ENCODE measurements at regions not wholly inside any gene's neighbourhood (a gene's known extent, or its start where the extent isn't known, plus 50 kb on each side); places are given as distances from the start of the nearest gene placed in this dataset.

- TF ChIP-seq POLR2A (IDR thresholded peaks at IDR 0.05) (no peak), CTCF (IDR thresholded peaks at IDR 0.05) (no peak)
- intact Hi-C loops (cut with DNase I): no loop called here
Observed at GRCh38 chr15:53401503-53401902, 358.0 kb downstream of the WDR72 start.

GRCh38 chr15:53400986-53401385 is 358.5 kb downstream of the WDR72 start:
- intact Hi-C loops (cut with DNase I): no loop called here
- WGBS, 4 donors: 57 to 64% (median 63%) methylated on average over 5 of the region's 5 CpGs

More at GRCh38 chr15:53401503-53401902, 358.0 kb downstream of the WDR72 start:
- Histone ChIP-seq H3K27ac (no peak overlapping the region), H3K36me3 (no peaks in the 10 kb centered on the region), H3K9me3 (no peaks in the 10 kb centered on the region), H3K4me1 (no peaks in the 10 kb centered on the region), H3K27me3 (peaks cover 0 to 2% (median 0%) of the 10 kb centered on the region in 9 donors), H3K4me3 (no peak overlapping the region)
- DNase-seq: no peak
- WGBS, 4 donors: 93 to 100% (median 99%) methylated on average over 2 of the region's 2 CpGs
- no peak for ATAC-seq

DNA sequence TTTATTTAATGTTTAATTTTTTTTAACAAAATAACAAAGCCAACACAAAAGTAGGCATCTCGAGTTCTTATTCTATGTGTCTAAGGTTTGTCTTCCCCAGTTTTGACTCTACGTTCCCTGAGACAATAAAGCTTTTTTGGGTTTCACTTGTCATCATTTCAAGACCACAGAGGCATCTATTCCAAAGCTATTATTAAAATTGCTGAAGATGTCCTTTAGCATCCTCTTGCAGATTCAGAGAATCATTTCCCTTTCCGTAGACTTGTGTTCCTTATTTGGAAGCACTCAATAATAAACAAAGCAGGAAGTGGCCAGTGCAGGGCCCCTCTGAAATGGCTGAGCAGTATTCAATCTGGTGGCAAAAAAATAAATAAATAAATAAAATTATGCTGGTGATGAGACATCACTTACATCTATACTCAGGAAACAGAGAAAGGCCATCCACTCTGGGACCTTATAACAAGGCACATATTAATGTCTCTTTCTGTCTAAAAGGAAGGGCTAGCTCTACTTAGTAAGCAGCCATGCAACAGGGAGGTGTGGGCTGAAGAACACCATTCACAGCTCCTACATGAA is 362.3 kb downstream of the WDR72 start:
- intact Hi-C loops (cut with DNase I): no loop called here
- no peak for TF ChIP-seq CTCF (IDR thresholded peaks at IDR 0.05)
- TF ChIP-seq POLR2A (IDR thresholded peaks at IDR 0.05): no peak
- ATAC-seq: no peak
- Histone ChIP-seq H3K27me3 (no peaks in the 10 kb centered on the region), H3K27ac (no peak overlapping the region), H3K36me3 (no peaks in the 10 kb centered on the region), H3K4me3 (no peak overlapping the region), H3K9me3 (no peaks in the 10 kb centered on the region), H3K4me1 (no peaks in the 10 kb centered on the region)
- 66 to 73% (median 70%) methylated on average over 3 of the region's 3 CpGs for WGBS, 4 donors
- DNase-seq: no peak

More at GRCh38 chr15:53400986-53401385, 358.5 kb downstream of the WDR72 start:
- TF ChIP-seq CTCF (IDR thresholded peaks at IDR 0.05) (no peak), POLR2A (IDR thresholded peaks at IDR 0.05) (no peak)
- no peaks in the 10 kb centered on the region for H3K4me1 ChIP-seq
- ATAC-seq: no peak
- DNase-seq: no peak
- no peak overlapping the region for H3K27ac ChIP-seq
- no peak overlapping the region for H3K4me3 ChIP-seq
- H3K27me3 ChIP-seq: peaks cover 0 to 2% (median 0%) of the 10 kb centered on the region in 9 donors
- H3K36me3 ChIP-seq: no peaks in the 10 kb centered on the region
- no peaks in the 10 kb centered on the region for H3K9me3 ChIP-seq

GRCh38 chr15:53395871-53396270 is 363.6 kb downstream of the WDR72 start:
- H3K4me1 ChIP-seq: no peaks in the 10 kb centered on the region
- H3K27ac ChIP-seq: no peak overlapping the region
- H3K36me3 ChIP-seq: no peaks in the 10 kb centered on the region
- DNase-seq (no peak), ATAC-seq (no peak)
- H3K4me3 ChIP-seq: no peak overlapping the region
- no peaks in the 10 kb centered on the region for H3K9me3 ChIP-seq
- WGBS, 4 donors: 58 to 75% (median 64%) methylated on average over 2 of the region's 2 CpGs
- TF ChIP-seq CTCF (IDR thresholded peaks at IDR 0.05) (no peak), POLR2A (IDR thresholded peaks at IDR 0.05) (no peak)
- intact Hi-C loops (cut with DNase I): no loop called here
- no peaks in the 10 kb centered on the region for H3K27me3 ChIP-seq
